ENCODE measurements at regions not wholly inside any gene's neighbourhood (a gene's known extent, or its start where the extent isn't known, plus 50 kb on each side); places are given as distances from the start of the nearest gene placed in this dataset.

DNA sequence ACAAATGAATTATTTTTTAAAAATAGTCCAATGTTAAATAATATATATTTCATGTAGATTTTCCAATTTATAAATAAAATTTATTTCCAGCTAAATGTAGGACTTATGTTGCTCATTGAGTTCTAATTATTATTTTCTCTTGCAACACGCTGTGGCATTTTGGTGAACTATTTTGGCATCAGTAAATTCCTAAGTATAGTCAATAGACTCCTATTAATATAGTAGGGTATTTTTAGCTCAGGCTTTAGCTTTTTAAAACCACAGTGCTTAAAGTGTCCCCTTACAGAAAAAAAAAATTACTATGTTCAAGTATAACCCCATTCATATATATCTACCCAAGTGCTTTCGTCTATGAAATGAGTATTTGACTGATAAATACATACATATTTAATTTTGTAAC lies 919.2 kb upstream of the SOX9 start:
- CTCF ChIA-PET (ENCODE audit: partially characterized antibody), result no interaction called here
- no peak for FAIRE-seq
- H2BK15ac ChIP-seq (ENCODE audit: low read length), result no peak overlapping the region

More for the DNA sequence above, 919.2 kb upstream of the SOX9 start:
- Histone ChIP-seq H2BK5ac (ENCODE audit: low read depth, low read length) (no peak overlapping the region), H3K9me3 (ENCODE audit: insufficient read depth in 2 of 2, low read depth in 1 of 2, low read length in 1 of 2) (no peaks in the 10 kb centered on the region), H4K8ac (ENCODE audit: extremely low read depth, insufficient read depth, low read length) (no peak overlapping the region), H3K79me1 (ENCODE audit: low read depth, low read length) (no peaks in the 10 kb centered on the region), H3K36me3 (ENCODE audit: control insufficient read depth in 2 of 4, insufficient read depth in 4 of 4, low read length in 3 of 4) (no peaks in the 10 kb centered on the region), H4K20me1 (replicated peaks in 1 of 2; ENCODE audit: control insufficient read depth in 1 of 2, insufficient read depth in 2 of 2, low read length in 2 of 2) (no peaks in the 10 kb centered on the region), H2AK5ac (ENCODE audit: low read depth, low read length) (no peak overlapping the region), H3K4me3 (ENCODE audit: extremely low read depth in 1 of 4, insufficient read depth in 2 of 4, low read depth in 3 of 4, low read length in 4 of 4) (no peak overlapping the region), H3K23me2 (ENCODE audit: low read depth, low read length) (no peaks in the 10 kb centered on the region), H3K4ac (replicated peaks; ENCODE audit: insufficient read length, low read depth, low read length) (no peak overlapping the region), H3K27ac (ENCODE audit: low read depth, low read length) (no peak overlapping the region), H3K23ac (ENCODE audit: insufficient read length) (no peak overlapping the region), H2AFZ (ENCODE audit: low read length) (no peak overlapping the region), H3K18ac (ENCODE audit: extremely low read depth, low read length) (no peak overlapping the region), H3K79me2 (ENCODE audit: control insufficient read depth in 1 of 2, insufficient read depth in 2 of 2, low read length in 2 of 2) (no peaks in the 10 kb centered on the region), H2BK12ac (ENCODE audit: low read depth, low read length) (no peak overlapping the region), H4K5ac (ENCODE audit: insufficient read length, low read depth, low read length) (no peak overlapping the region), H2BK20ac (ENCODE audit: low read length) (no peak overlapping the region), H3K4me1 (replicated peaks in 1 of 4; ENCODE audit: control insufficient read depth in 3 of 4, insufficient read depth in 4 of 4, low read length in 3 of 4) (no peaks in the 10 kb centered on the region), H4K91ac (replicated peaks; ENCODE audit: insufficient read length, low read length) (no peak overlapping the region), H3K4me2 (ENCODE audit: insufficient read depth in 1 of 2, low read depth in 2 of 2, low read length in 2 of 2) (no peak overlapping the region), H3K9ac (replicated peaks in 1 of 4; ENCODE audit: extremely low read depth in 1 of 4, low read depth in 3 of 4, low read length in 3 of 4) (no peak overlapping the region), H3K27me3 (replicated peaks in 1 of 4; ENCODE audit: control insufficient read depth in 3 of 4, extremely low read depth in 1 of 4, insufficient read depth in 3 of 4, low read length in 3 of 4) (no peaks in the 10 kb centered on the region), H3K14ac (ENCODE audit: insufficient read length) (no peak overlapping the region), H2BK120ac (replicated peaks; ENCODE audit: low read depth, low read length) (no peak overlapping the region), H3K56ac (replicated peaks; ENCODE audit: insufficient read length, low read depth, low read length) (no peak overlapping the region)
- whole genome bisulfite sequencing, 2 experiments (ENCODE audit: extremely low coverage in 1 of 2, insufficient coverage in 1 of 2, insufficient read length in 1 of 2, insufficient replicate concordance in 2 of 2, low coverage in 1 of 2, low lambda C conversion rate in 2 of 2, missing lambda C conversion rate in 1 of 2), result 92% methylated on average over 2 of the region's 2 CpGs; no CpG with 5 or more reads in 1 of the 2 experiments
- no peak for DNase-seq (ENCODE audit: low read depth in 1 of 2, low spot score in 2 of 2)
- no peak for TF ChIP-seq SIX5 (IDR thresholded peaks at IDR 0.05; ENCODE audit: low read depth, low read length)
- TF ChIP-seq JUND (IDR thresholded peaks at IDR 0.05; ENCODE audit: low read length), result no peak
- TF ChIP-seq TCF12 (IDR thresholded peaks at IDR 0.05; ENCODE audit: low read depth, low read length), result no peak
- TF ChIP-seq CREB1 (IDR thresholded peaks at IDR 0.05), result no peak
- no peak for TF ChIP-seq SP2 (IDR thresholded peaks at IDR 0.05; ENCODE audit: low read length)
- no peak for TF ChIP-seq HDAC2 (IDR thresholded peaks at IDR 0.05; ENCODE audit: borderline replicate concordance in 1 of 2, low read depth in 2 of 2, low read length in 2 of 2)
- no peak for TF ChIP-seq SP4 (IDR thresholded peaks at IDR 0.05; ENCODE audit: low read length)
- no peak for TF ChIP-seq RBBP5 (IDR thresholded peaks at IDR 0.05; ENCODE audit: borderline replicate concordance, low read depth, low read length)
- TF ChIP-seq RFX5 (IDR thresholded peaks at IDR 0.05; ENCODE audit: borderline replicate concordance, low read depth, low read length), result no peak
- no peak for TF ChIP-seq BRCA1 (IDR thresholded peaks at IDR 0.05; ENCODE audit: low read depth, low read length)
- POLR2A ChIA-PET (ENCODE audit: partially characterized antibody), result no interaction called here
